Fibroblast of skin of left quadriceps (primary cell): ENCODE measurements at regions not wholly inside any gene's neighbourhood (a gene's known extent, or its start where the extent isn't known, plus 50 kb on each side); places are given as distances from the start of the nearest gene placed in this dataset.
"Not testable (repeated sequence)": the region's sequence is repeated elsewhere in the genome, so short reads cannot be mapped to it uniquely, and the experiment has no call there.

ENCODE experiments used
- DNase-seq, 2 experiments: peaks; one replicate each; pipeline ENCODE4 v3.0.0-alpha.2; 2013; ENCODE audit warnings: low read depth in 2 of 2

DNA sequence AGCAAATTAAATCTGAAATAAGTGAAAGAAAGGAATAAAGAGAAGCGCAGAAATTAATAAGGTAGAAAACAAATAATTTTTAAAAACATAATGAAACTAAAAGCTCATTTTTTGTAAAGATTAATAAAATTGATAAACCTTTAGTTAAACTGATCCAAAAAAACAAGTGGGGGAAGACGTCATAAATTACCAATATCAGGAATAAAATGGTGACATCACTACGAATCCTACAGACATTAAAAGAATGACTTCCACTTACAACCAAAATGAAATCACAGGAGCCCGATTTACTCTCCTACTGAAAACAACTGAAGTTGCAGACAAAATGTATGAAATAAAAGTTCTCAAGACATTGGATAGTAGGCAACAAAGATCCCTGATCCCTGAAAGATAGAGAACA is 68.1 kb upstream of the IFFO2 start:
- no peak for DNase-seq

DNA sequence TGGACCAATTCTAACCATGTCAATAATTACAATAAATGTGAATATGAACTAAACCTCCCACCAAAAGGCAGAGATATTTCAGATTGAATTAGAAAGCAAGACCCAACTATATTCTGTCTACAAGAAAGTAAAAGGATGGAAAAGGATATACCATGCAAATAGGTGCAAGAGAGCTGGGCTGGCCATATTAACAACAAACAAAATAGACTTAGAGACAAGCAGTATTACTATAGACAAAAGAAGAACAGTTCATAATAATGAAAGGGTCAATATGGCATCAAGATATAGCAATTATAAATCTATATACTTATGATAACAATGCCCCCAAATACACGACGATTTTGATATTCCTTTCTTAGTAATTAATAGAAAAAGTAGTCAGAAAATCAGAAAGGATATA is 67.3 kb upstream of the IFFO2 start:
- no peak for DNase-seq

DNA sequence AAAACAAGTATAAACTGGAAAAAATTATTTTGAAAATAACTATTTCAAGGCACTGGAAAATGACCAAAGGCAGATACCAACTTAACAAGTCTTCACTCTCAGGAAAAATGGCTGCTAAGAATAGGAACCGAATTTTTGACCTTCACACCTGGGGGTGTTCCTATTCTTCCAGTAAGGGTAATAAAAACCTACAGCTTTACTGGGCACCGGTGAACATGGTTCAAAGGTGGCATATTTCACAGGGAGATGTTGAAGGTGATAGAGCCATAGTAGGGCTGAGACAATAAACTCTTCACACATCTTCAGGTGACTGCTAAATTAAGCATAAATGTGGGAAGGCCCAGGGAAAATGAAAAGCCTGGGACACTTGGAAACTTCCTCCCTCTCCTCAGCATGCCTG is 65.4 kb upstream of the IFFO2 start:
- no peak for DNase-seq

DNA sequence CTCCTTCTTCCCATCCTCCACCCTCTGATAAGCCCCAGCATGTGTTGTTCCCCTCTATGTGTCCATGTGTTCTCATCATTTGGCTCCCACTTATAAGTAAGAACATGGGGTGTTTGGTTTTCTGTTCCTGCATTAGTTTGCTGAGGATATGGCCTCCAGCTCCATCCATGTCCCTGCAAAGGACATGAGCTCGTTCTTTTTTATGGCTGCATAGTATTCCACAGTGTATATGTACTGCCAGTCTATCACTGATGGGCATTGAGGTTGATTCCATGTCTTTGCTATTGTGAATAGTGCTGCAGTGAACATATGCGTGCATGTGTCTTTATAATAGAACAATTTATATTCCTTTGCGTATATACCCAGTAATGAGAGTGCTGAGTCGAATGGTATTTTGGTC is 62.8 kb upstream of the IFFO2 start:
- DNase-seq, result not testable (repeated sequence)

DNA sequence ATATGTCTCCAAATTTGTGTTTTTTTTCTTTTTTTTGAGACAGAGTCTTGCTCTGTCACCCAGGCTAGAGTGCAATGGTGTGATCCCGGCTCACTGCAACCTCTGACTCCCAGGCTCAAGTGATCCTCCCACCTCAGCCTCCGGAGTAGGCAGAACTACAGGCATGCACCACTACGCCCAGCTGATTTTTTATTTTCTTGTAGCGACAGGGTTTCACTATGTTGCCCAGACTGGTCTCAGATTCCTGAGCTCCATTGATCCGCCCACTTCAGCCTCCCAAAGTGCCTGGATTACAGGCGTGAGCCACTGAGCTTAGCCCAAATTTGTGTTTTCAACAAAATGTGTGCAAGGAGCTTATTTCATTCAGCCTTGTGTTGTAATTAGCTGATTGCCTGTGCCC is 59.0 kb upstream of the IFFO2 start:
- DNase-seq, result no peak

DNA sequence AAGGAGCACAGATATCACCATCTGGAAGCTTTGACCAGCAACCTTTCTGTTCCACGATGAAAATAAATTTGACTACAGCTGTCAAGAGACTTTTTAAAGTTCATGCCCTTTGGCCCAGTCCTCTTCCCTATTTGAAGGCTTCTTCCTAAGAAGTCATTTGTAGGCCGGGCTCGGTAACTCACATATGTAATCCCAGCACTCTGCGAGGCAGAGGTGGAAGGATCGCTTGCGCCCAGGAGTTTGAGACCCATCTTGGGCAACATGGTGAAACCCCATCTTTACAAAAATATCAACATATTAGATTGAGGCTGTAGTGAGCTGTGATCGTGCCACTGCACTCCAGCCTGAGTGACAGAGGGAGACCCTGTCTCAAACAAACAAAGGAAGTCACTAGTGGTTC is 58.3 kb upstream of the IFFO2 start:
- DNase-seq, result no peak

DNA sequence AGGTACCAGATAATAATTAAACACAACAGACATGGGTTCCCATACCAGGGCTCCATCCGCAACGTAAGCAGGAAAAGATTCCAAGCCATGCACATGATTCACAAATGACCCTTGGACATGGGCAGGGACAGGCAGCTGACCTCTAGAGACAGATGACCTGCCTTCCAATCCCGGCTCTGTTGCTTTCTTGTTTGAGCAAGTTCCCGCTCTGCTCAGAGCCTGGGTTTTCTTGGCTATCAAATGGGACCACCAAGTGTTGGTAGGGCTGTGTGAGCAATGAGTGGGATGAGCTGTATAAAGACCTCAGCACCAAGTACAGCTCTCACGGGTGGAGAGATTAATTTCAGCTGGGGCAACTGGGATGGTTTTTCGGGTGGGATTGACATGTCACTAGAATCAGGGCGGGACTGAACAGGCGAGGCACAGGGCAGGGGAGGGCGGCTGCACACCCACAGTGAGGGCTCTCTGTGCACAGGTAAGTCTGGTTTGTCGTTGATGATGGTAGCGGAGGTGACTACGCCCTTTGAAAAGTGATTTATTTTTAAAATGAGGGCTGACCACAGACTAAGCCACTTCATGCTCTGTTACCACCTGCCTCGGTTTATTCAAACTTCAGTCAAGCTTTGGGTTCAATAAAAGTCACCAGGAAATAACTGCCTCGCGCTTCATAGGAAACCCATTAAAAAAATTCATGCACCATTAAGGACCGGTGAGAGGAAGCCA is 57.5 kb upstream of the IFFO2 start:
- no peak for DNase-seq

DNA sequence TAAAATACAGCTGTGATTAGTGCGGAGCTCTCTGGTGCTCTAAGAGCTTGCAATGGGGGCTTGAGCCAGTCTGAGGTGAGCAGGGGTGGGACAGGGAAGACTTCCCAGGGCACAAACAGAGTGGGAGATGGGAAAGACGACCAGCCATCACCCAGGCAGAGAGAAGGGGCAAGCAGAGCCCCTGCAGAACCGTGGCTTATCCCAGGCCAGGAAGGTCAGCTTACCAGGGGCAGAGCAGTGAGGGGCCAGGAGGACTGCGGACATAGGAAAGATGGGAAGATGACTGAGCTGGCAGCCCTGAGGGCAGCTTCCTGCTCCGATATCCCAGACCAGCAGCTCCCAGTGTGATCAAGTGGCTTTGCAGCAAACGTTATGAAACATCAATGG is 55.4 kb upstream of the IFFO2 start:
- DNase-seq, result no peak

DNA sequence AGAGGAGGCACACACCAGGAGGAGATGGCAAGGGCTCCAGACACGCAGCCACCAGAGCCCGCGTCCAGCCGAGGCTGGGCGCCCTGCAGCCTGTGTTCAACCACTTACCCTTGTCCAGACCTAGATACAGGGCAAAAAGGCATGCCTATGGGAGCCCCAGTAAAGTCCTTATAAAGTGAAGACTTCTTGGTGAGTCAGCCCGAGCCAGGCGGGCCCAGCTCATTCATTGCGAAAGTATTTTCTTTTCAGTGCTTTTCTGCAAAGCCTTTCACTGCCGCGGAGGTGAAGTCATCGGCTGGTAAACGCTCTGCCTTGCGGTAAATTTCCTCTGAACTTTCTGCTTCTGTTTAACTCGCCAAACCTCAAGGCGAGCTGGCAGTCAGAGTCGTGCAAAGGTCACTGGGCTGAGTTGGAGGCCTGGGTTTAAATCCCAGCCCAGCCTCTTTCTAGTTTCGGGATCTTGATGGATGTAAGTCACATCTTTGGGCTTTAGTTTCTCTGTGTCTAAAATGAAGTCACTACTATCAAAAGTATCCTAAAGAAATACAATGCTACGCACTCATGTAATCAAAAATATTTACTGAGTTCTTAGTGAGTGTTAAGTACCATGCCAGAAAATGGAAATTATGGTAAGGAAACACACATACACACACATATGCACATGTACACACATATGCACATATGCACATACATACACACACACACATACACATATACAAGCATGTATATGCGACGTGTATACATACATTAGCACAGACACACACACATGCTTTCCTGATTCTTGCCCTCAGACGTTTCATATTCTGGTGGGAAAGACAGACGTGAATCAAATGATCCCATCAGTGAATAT is 54.7 kb upstream of the IFFO2 start:
- DNase-seq, result peak; percentile 91 to 94

DNA sequence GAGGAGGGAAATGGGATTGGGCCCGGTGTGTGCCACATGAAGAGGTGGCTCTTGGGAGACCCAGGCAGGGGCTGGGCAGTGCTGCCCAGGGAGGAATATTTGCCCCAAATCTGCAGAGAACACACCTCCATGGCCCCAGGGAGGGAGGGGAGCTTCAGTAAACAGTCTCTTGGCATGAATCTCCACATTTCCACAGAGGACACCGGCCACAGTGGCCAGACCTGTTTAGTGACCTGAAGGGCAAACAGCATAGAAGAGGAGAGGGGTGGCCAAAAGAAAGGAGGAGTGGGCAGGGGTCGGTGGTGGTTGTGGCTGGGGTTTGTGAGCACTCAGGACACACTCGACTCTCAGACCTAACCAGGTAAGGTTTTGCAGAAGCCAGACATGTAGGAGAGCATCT is 54.0 kb upstream of the IFFO2 start:
- no peak for DNase-seq

DNA sequence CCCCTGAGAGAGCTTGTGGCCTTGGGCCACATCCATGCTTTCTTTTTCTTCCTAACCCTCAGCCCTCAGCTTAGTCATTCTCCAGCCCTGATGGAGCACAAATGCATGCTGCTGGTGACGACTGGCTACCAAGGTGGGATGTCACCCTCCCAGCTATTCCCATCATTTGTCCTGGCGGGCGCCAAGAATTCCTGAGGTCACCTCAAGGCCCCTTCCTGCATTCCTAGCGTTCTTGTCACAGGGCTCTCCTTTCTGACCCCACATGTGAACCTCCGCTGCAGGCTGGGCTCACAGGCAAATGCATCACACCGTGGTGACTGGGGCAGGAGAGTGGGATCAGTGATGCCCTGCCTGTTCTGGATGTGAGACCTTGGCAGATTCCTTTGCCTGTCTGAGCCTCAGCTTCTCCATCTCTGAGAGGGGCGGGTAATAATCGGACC is 53.4 kb upstream of the IFFO2 start:
- peak; percentile 65 to 70 for DNase-seq

DNA sequence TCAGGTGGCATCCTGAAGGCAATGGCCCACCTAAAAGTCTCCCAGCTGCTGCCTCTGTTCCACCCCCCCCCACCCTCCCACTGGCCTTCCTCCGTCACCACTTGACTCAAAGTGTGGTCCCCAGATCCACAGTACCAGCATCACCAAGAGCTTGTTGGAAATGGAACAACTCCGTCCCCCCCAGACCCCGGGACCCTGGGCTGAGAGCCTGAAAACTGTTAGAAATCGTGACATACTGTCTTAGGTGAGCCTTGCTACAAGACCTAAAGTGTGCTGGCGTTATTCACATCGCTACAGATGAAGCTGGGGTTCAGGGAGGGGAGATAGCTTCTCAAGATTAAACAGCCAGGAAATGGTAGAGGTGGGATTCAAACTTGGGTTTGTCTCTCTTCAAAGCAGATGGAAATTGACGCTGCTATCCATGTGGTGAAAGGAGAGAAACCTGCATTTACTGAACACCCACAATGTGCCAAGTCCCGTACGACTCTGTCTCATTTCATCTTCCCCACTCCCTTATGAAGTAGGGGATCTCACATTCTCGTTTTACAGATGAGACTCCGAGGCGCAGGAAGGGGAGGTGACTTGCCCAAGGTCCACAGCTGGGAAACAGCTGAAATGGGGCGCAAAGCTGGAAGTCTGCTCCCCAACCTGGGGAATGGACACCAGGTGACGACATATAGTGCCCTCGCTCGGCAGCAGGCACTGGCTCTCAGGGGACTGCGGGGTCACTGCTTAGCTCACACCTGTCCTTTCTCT is 52.8 kb upstream of the IFFO2 start:
- no peak for DNase-seq

DNA sequence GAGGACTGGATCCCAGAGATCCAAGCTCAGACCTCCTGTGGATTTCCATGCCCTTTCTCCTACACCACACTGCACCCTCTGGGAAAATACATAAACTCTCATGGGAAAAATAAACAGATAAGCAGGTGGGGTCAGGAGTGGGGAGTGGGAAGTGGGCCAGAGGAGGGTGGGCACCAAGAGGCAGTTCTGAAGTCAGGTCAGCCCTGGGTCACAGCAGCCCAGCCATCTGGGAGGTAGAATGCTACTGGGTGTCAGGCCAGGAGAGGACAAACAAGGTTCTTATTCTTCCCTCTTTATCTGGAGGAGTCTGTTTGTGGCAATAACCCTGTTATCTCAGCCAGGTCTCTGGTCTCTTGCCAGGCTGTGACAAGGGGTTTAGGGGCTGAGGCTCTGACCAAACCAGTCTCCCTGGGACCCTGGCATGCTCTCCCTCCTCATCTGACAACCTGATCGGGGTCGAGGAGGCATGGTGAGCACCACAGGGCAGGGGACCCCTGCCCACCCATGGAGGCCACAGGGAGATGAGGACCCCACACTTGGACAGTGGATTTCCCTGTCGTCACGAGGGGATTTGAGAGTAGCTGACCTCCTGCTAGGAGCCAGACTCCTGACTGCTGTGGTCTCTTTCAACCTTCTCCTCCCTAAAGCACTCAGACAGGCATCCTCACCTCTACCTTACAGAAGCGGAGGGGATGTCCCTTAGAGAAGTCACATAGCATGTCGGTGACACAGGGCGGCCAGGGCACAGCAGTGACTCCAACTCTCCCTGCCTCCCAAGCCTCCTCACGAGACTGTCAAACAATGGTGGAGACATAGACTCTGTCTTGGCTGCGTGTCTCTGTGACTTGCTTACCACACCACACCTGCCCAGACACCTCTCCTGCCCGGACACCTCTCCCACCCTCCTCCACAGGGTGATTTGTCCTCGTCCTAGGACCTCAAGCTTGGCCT is 51.3 kb upstream of the IFFO2 start:
- no peak for DNase-seq

DNA sequence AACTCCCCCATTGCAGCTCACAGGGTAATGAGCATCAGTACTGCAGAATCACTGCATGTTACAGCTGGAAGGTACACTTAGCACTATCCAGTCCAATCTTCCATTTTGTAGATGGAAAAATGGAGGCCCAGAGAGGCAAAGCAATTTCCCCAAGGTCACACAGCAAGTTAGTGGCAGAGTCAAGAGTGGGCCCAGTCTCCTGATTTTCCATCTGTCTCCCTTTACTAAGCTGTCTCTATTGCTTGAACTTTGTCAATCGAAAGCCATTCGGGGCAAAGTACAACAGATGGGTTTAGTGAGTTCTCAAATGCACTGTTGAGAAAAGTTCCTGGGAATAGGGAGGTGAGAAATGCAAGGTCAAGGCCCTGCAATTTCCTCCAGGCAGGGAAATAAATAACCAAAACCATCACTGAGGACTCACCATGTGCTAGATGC is 50.4 kb upstream of the IFFO2 start:
- no peak for DNase-seq
